ENCODE measurements at regions not wholly inside any gene's neighbourhood (a gene's known extent, or its start where the extent isn't known, plus 50 kb on each side); places are given as distances from the start of the nearest gene placed in this dataset.
"Not testable (repeated sequence)": the region's sequence is repeated elsewhere in the genome, so short reads cannot be mapped to it uniquely, and the experiment has no call there.

- DNase-seq (ENCODE audit: low read depth in 2 of 2) = no peak
Observed at GRCh38 chr6:37580176-37580955, 80.7 kb upstream of the CCDC167 start.

GRCh38 chr6:37579444-37580067 is 79.9 kb upstream of the CCDC167 start:
- no peak for DNase-seq (ENCODE audit: low read depth in 2 of 2)

GRCh38 chr6:37578104-37578503 is 78.4 kb upstream of the CCDC167 start:
- DNase-seq (ENCODE audit: low read depth in 2 of 2) = no peak

GRCh38 chr6:37576336-37576737 is 76.6 kb upstream of the CCDC167 start:
- no peak for DNase-seq (ENCODE audit: low read depth in 2 of 2)

GRCh38 chr6:37575221-37575620 is 75.5 kb upstream of the CCDC167 start:
- DNase-seq (ENCODE audit: low read depth in 2 of 2) = no peak

- no peak for DNase-seq (ENCODE audit: low read depth in 2 of 2)
Observed at GRCh38 chr6:37572334-37572733, 72.6 kb upstream of the CCDC167 start.

GRCh38 chr6:37570482-37571133 is 70.9 kb upstream of the CCDC167 start:
- DNase-seq (ENCODE audit: low read depth in 2 of 2) = no peak

- no peak for DNase-seq (ENCODE audit: low read depth in 2 of 2)
Observed at GRCh38 chr6:37569743-37570481, 70.2 kb upstream of the CCDC167 start.

- no peak for DNase-seq (ENCODE audit: low read depth in 2 of 2)
Observed at GRCh38 chr6:37569317-37569716, 69.6 kb upstream of the CCDC167 start.

- no peak for DNase-seq (ENCODE audit: low read depth in 2 of 2)
Observed at GRCh38 chr6:37566950-37567349, 67.3 kb upstream of the CCDC167 start.

GRCh38 chr6:37566111-37566949 is 66.6 kb upstream of the CCDC167 start:
- peak; percentile 44 to 60 for DNase-seq (ENCODE audit: low read depth in 2 of 2)

GRCh38 chr6:37565267-37566110 is 65.8 kb upstream of the CCDC167 start:
- DNase-seq (ENCODE audit: low read depth in 2 of 2) = no peak

GRCh38 chr6:37562926-37563288 is 63.2 kb upstream of the CCDC167 start:
- not testable (repeated sequence) for DNase-seq (ENCODE audit: low read depth in 2 of 2)

- DNase-seq (ENCODE audit: low read depth in 2 of 2) = no peak
Observed at GRCh38 chr6:37561361-37561760, 61.7 kb upstream of the CCDC167 start.

- no peak for DNase-seq (ENCODE audit: low read depth in 2 of 2)
Observed at GRCh38 chr6:37560737-37561103, 61.0 kb upstream of the CCDC167 start.

GRCh38 chr6:37559501-37559900 is 59.8 kb upstream of the CCDC167 start:
- DNase-seq (ENCODE audit: low read depth in 2 of 2) = no peak

- DNase-seq (ENCODE audit: low read depth in 2 of 2) = no peak
Observed at GRCh38 chr6:37559050-37559449, 59.4 kb upstream of the CCDC167 start.

- DNase-seq (ENCODE audit: low read depth in 2 of 2) = no peak
Observed at GRCh38 chr6:37558646-37559045, 59.0 kb upstream of the CCDC167 start.

- DNase-seq (ENCODE audit: low read depth in 2 of 2) = no peak
Observed at GRCh38 chr6:37558168-37558567, 58.5 kb upstream of the CCDC167 start.

GRCh38 chr6:37557645-37558114 is 58.0 kb upstream of the CCDC167 start:
- DNase-seq (ENCODE audit: low read depth in 2 of 2) = no peak
